ENCODE measurements at regions not wholly inside any gene's neighbourhood (a gene's known extent, or its start where the extent isn't known, plus 50 kb on each side); places are given as distances from the start of the nearest gene placed in this dataset.

DNA sequence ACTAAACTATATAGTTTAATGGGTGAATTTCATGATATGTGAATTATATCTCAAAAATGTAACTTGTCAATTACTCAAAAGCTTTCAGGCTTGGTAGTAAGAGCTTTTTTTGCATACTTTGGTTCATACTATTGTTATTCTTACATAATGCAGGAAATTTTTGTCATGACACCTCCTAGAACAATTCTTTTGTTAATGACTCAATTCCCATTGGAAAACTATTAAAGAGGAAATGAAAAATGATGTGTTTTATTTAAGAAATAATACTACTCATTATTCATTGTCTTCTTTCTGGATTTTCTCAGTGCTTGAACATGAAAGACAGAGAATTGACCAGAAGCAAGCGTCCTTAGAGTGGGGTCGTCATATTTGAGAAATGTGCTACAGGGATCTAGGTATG lies 196.4 kb upstream of the KCNJ16 start:
- intact Hi-C loops (cut with DNase I; ENCODE audit: low total_unique reads) = no loop called here
- no peaks in the 10 kb centered on the region for H3K4me1 ChIP-seq
- H3K27me3 ChIP-seq = no peaks in the 10 kb centered on the region
- H3K36me3 ChIP-seq = no peaks in the 10 kb centered on the region
- H3K27ac ChIP-seq = no peak overlapping the region
- H3K4me3 ChIP-seq = no peak overlapping the region
- no peak for DNase-seq
- TF ChIP-seq POLR2A (IDR thresholded peaks at IDR 0.05) = no peak
- TF ChIP-seq, protein P1, sequence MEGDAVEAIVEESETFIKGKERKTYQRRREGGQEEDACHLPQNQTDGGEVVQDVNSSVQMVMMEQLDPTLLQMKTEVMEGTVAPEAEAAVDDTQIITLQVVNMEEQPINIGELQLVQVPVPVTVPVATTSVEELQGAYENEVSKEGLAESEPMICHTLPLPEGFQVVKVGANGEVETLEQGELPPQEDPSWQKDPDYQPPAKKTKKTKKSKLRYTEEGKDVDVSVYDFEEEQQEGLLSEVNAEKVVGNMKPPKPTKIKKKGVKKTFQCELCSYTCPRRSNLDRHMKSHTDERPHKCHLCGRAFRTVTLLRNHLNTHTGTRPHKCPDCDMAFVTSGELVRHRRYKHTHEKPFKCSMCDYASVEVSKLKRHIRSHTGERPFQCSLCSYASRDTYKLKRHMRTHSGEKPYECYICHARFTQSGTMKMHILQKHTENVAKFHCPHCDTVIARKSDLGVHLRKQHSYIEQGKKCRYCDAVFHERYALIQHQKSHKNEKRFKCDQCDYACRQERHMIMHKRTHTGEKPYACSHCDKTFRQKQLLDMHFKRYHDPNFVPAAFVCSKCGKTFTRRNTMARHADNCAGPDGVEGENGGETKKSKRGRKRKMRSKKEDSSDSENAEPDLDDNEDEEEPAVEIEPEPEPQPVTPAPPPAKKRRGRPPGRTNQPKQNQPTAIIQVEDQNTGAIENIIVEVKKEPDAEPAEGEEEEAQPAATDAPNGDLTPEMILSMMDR (IDR thresholded peaks at IDR 0.05) = no peak
- H3K9me3 ChIP-seq = no peaks in the 10 kb centered on the region

DNA sequence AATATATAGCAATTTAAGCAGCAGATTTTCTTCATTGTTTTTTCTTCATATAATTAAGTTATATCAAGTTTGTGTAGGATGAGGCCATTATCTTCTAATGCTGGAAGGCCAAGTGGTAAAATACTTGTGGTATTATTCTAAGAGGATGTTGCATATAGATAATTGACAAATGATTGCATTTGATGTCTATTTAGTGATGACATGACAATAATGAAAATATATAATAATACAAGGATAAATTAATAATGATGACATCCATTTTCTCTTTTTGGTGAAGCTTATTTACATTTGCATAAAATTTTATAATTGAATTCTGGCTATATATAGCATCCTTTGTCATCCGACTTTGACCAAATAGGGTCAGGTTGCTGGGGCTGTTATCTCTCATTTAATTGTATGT lies 195.4 kb upstream of the KCNJ16 start:
- no peaks in the 10 kb centered on the region for H3K27me3 ChIP-seq
- TF ChIP-seq POLR2A (IDR thresholded peaks at IDR 0.05) = no peak
- TF ChIP-seq, protein P1 (IDR thresholded peaks at IDR 0.05) = no peak
- no peak overlapping the region for H3K4me3 ChIP-seq
- H3K36me3 ChIP-seq = no peaks in the 10 kb centered on the region
- intact Hi-C loops (cut with DNase I; ENCODE audit: low total_unique reads) = no loop called here
- no peak overlapping the region for H3K27ac ChIP-seq
- no peaks in the 10 kb centered on the region for H3K4me1 ChIP-seq
- H3K9me3 ChIP-seq = no peaks in the 10 kb centered on the region
- no peak for DNase-seq

DNA sequence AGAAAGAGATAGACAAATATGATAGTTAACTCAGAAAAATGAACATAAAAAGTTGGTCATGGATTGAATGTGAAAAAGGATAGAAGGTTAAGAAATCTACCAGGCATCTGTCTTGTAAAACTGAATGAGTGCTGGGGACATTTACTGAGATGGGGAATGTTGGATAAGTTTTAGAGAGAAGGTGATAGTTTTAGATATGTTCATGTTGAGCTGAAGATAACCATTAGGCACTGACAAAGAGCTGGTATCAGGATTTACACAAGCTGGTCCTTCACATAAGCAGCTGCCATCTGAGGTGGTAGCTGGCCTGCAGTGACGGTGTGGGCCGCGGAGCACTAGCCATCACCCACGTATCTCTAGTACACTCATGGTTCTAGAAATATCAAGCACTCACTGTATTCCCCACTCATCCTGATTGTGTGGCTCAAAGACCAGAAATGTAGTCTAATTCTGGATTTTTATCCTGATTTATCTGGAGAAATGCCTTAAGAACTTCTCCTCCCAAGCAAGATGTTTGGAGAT lies 194.4 kb upstream of the KCNJ16 start:
- no peak for TF ChIP-seq POLR2A (IDR thresholded peaks at IDR 0.05)
- TF ChIP-seq, protein P1 (IDR thresholded peaks at IDR 0.05) = no peak
- no peaks in the 10 kb centered on the region for H3K27me3 ChIP-seq
- no peak overlapping the region for H3K4me3 ChIP-seq
- no peak for DNase-seq
- no peaks in the 10 kb centered on the region for H3K4me1 ChIP-seq
- intact Hi-C loops (cut with DNase I; ENCODE audit: low total_unique reads) = no loop called here
- no peak overlapping the region for H3K27ac ChIP-seq
- H3K9me3 ChIP-seq = no peaks in the 10 kb centered on the region
- no peaks in the 10 kb centered on the region for H3K36me3 ChIP-seq

DNA sequence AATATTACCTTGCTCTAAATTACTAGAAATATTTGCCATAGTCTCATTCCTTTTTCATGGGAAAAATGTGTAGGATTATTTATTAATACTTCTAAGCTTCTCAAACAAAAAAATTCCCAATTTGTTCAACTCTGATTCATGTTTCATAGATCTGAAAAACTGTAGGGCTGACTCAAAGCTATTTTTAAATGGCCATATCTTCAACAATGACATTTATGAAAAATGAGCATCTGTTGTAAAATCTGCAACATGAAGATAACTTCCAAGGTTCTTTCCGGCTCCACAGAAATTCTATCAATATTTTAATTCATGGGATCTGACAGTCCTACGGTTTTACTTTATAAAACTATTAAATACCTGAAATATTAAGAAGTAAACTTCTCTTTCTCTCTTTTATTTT lies 192.7 kb upstream of the KCNJ16 start:
- Histone ChIP-seq H3K9me3 (no peaks in the 10 kb centered on the region), H3K36me3 (no peaks in the 10 kb centered on the region), H3K4me1 (no peaks in the 10 kb centered on the region), H3K27me3 (no peaks in the 10 kb centered on the region), H3K4me3 (no peak overlapping the region), H3K27ac (no peak overlapping the region)
- intact Hi-C loops (cut with DNase I; ENCODE audit: low total_unique reads) = no loop called here
- DNase-seq = no peak
- TF ChIP-seq, protein P1 (IDR thresholded peaks at IDR 0.05) = no peak
- no peak for TF ChIP-seq POLR2A (IDR thresholded peaks at IDR 0.05)

DNA sequence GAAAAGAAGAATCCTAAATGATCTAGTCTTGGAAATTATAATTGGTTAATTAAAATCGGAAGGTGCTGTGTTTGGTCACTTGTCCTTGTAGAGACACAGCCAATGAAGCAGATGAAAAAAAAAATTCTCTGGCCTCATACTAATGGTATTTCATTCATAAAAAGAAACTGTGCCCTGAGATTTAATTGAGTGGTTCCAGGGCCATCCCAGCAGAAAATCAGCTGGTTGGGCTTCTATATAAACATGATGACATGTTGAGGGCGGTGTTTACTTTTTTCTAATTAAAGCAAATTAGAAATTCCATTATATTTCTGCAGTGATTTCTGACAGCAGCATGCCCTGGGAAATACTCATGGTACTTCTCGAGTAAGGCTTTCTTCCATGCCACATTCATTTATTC lies 191.9 kb upstream of the KCNJ16 start:
- no peak for TF ChIP-seq POLR2A (IDR thresholded peaks at IDR 0.05)
- TF ChIP-seq, protein P1 (IDR thresholded peaks at IDR 0.05) = no peak
- H3K27ac ChIP-seq = no peak overlapping the region
- no peaks in the 10 kb centered on the region for H3K36me3 ChIP-seq
- no peak overlapping the region for H3K4me3 ChIP-seq
- intact Hi-C loops (cut with DNase I; ENCODE audit: low total_unique reads) = no loop called here
- no peak for DNase-seq
- H3K9me3 ChIP-seq = no peaks in the 10 kb centered on the region
- H3K27me3 ChIP-seq = no peaks in the 10 kb centered on the region
- H3K4me1 ChIP-seq = no peaks in the 10 kb centered on the region
